K562 (cell line): ENCODE measurements at regions not wholly inside any gene's neighbourhood (a gene's known extent, or its start where the extent isn't known, plus 50 kb on each side); places are given as distances from the start of the nearest gene placed in this dataset.

Source experiments
- ATAC-seq: fragments of 200-7000 bp; cut with Tn5 transposase; 3 replicates; pipeline ENCODE4 v1.9.1; 2020; ENCODE audit warnings: moderate library complexity
- BruUV-seq: library from RNA; stranded (reverse); fragments of 400-500 nt; replicated peaks from 2 replicates; lab custom pipeline; 2021; lab: Mats Ljungman, UMichigan
- CTCF ChIA-PET: fragments of 300-600 bp; formaldehyde crosslinking; extraction: SDS; loops from one replicate; lab custom pipeline; 2021; ENCODE audit warnings: low intra/inter-chr PET ratio; lab: Yijun Ruan, JAX
- POLR2A ChIA-PET: fragments of 300-600, 350-650 bp; sonication (Branson Sonifier 250); formaldehyde crosslinking; extraction: SDS; loops from one replicate; lab custom pipeline; 2021; ENCODE audit warnings: antibody characterized with exemption, inconsistent platforms; lab: Yijun Ruan, JAX
- DNase-seq, 4 experiments: peaks; one replicate each; pipeline versions ENCODE4 v3.0.0 to v3.0.0-alpha.2; 2011 to 2018; ENCODE audit warnings: low spot score in 3 of 4, mixed read lengths in 3 of 4; ENCODE audit errors: extremely low read depth in 1 of 4
- FAIRE-seq: peaks from 2 replicates; lab custom pipeline; 2011; peaks lifted over from hg19 to GRCh38; lab: Jason Lieb, UNC
- H2AFZ ChIP-seq: 2 replicates; pipeline ENCODE4 v1.6.0; 2011; ENCODE audit warnings: low read depth, low read length, control low read depth, inconsistent platforms
- H3K27ac ChIP-seq: fragments of 200-600 bp; 3 replicates; pipeline ENCODE4 v1.8.0; 2011; ENCODE audit warnings: low read depth, mild to moderate bottlenecking, control low read depth, inconsistent platforms, low read length, moderate library complexity, mixed read lengths; ENCODE audit errors: extremely low read depth
- H3K27me3 ChIP-seq, 2 experiments: fragments of 300-600 bp in 1 of 2; 2 replicates in 1 of 2; 3 replicates in 1 of 2; pipeline versions ENCODE4 v1.6.0 to v1.8.0; 2011; ENCODE audit warnings: inconsistent platforms in 2 of 2, low read length in 2 of 2, mild to moderate bottlenecking in 1 of 2, mixed read lengths in 1 of 2, moderate library complexity in 1 of 2; ENCODE audit not compliant: control insufficient read depth in 2 of 2, insufficient read depth in 2 of 2
- H3K36me3 ChIP-seq: fragments of 300-600 bp; 3 replicates; pipeline ENCODE4 v1.8.0; 2011; ENCODE audit warnings: mild to moderate bottlenecking, low read length, inconsistent platforms; ENCODE audit not compliant: control insufficient read depth, insufficient read depth
- H3K4me1 ChIP-seq, 2 experiments: fragments of 200-600 bp in 1 of 2; replicated peaks in 1 of 2; 2 replicates in 1 of 2; 3 replicates in 1 of 2; pipeline versions ENCODE4 v1.5.1 to v1.8.0; 2011; ENCODE audit warnings: inconsistent platforms in 2 of 2, low read length in 2 of 2, mild to moderate bottlenecking in 1 of 2, mixed read lengths in 1 of 2, moderate library complexity in 1 of 2; ENCODE audit not compliant: control insufficient read depth in 2 of 2, insufficient read depth in 2 of 2
- H3K4me2 ChIP-seq: 2 replicates; pipeline ENCODE4 v1.6.1; 2011; ENCODE audit warnings: low read length, control low read depth, inconsistent platforms, mixed read lengths; ENCODE audit not compliant: insufficient read depth
- H3K4me3 ChIP-seq: fragments of 200-600 bp; sonication (generic), shearing (Covaris generic); 2 replicates; pipeline ENCODE4 v1.5.1; 2016; ENCODE audit warnings: control low read depth, inconsistent platforms
- H3K79me2 ChIP-seq: fragments of 200-600 bp; 3 replicates; pipeline ENCODE4 v1.8.0; 2011; ENCODE audit warnings: low read length, inconsistent platforms; ENCODE audit not compliant: control insufficient read depth, insufficient read depth
- H3K9ac ChIP-seq, 2 experiments: 2 replicates each; pipeline versions ENCODE4 v1.6.0 to v1.6.1; 2011; ENCODE audit warnings: low read depth in 2 of 2, low read length in 2 of 2, control low read depth in 1 of 2, inconsistent platforms in 1 of 2, mild to moderate bottlenecking in 1 of 2, mixed read lengths in 1 of 2; ENCODE audit not compliant: insufficient read depth in 1 of 2
- H3K9me1 ChIP-seq: one replicate; pipeline ENCODE4 v1.6.0; 2011; ENCODE audit warnings: inconsistent platforms, mild to moderate bottlenecking, low read length, moderate library complexity; ENCODE audit not compliant: control insufficient read depth, insufficient read depth
- H3K9me3 ChIP-seq: replicated peaks from 2 replicates; pipeline ENCODE4 v1.5.1; 2011; ENCODE audit warnings: low read depth, low read length, inconsistent platforms; ENCODE audit not compliant: control insufficient read depth, insufficient read depth
- H4K20me1 ChIP-seq: replicated peaks from 2 replicates; pipeline ENCODE4 v1.6.1; 2011; ENCODE audit warnings: low read length, inconsistent platforms, mixed read lengths; ENCODE audit not compliant: control insufficient read depth, insufficient read depth
- DLX4 ChIP-seq: fragments of 250-450 bp; sonication (Bioruptor Pico); IDR thresholded peaks from 2 replicates; pipeline ENCODE4 v1.6.1; 2021; ENCODE audit warnings: mild to moderate bottlenecking
- E2F5 ChIP-seq: sonication (generic); formaldehyde crosslinking; IDR thresholded peaks from 2 replicates; pipeline ENCODE4 v1.8.0; 2022; ENCODE audit warnings: mild to moderate bottlenecking, missing genetic modification reagents
- KDM1A ChIP-seq, 2 experiments: fragments of 450-650 bp; IDR thresholded peaks; 2 replicates each; pipeline ENCODE4 v1.6.1; 2016; ENCODE audit warnings: mild to moderate bottlenecking in 2 of 2
- KDM4B ChIP-seq, 2 experiments: fragments of 450-650 bp in 1 of 2; sonication (generic) in 1 of 2; IDR thresholded peaks; 2 replicates each; pipeline ENCODE4 v1.6.1; 2016 to 2017; ENCODE audit warnings: borderline replicate concordance in 2 of 2, antibody characterized with exemption in 1 of 2, low read depth in 1 of 2, mild to moderate bottlenecking in 1 of 2
- MCM2 ChIP-seq: fragments of 450-650 bp; IDR thresholded peaks from 2 replicates; pipeline ENCODE4 v1.6.1; 2017; ENCODE audit warnings: low read depth, mild to moderate bottlenecking
- MYC ChIP-seq, 2 experiments: fragments of 250-450 bp in 1 of 2; sonication (Bioruptor Pico) in 1 of 2; IDR thresholded peaks; 2 replicates each; pipeline versions ENCODE4 v1.5.1 to v1.6.1; 2012 to 2021; ENCODE audit warnings: low read depth in 2 of 2, borderline replicate concordance in 1 of 2, improper control_type of control experiment in 1 of 2, low read length in 1 of 2, mild to moderate bottlenecking in 1 of 2, moderate library complexity in 1 of 2
- SETDB1 ChIP-seq: IDR thresholded peaks from one replicate; pipeline ENCODE4 v1.6.1; 2012; ENCODE audit warnings: low read length, control low read depth, inconsistent platforms
- SMAD2 ChIP-seq: fragments of 150-350 bp; IDR thresholded peaks from 2 replicates; pipeline ENCODE4 v1.6.1; 2014; ENCODE audit warnings: low read depth, mild to moderate bottlenecking, low read length
- TRIM28 ChIP-seq: fragments of 450-650 bp; IDR thresholded peaks from 2 replicates; pipeline ENCODE4 v1.6.1; 2017
- ZNF124 ChIP-seq: sonication (generic); formaldehyde crosslinking; IDR thresholded peaks from 2 replicates; pipeline ENCODE4 v1.8.1; 2022; ENCODE audit warnings: missing genetic modification reagents
- WGBS: fragments of 100-300 bp; shearing (Covaris generic); methylation state at CpG from one replicate; pipeline ENCODE4 v1.1.6; 2016; ENCODE audit warnings: low coverage, mixed read lengths; ENCODE audit not compliant: insufficient coverage; ENCODE audit errors: missing lambda C conversion rate; 5-methylcytosine and 5-hydroxymethylcytosine counted together
- in situ Hi-C: fragments of 300-500 bp; cut with MboI; formaldehyde crosslinking; loops from 4 replicates; pipeline ENCODE4 v1.15.0; 2018; ENCODE audit warnings: inconsistent platforms, mixed read lengths
- intact Hi-C: fragments of 100-400 bp; cut with micrococcal nuclease; formaldehyde crosslinking; loops from 2 replicates; pipeline ENCODE4 v1.14.2; 2022
- TF ChIP-seq, protein P1 (sequence below): IDR thresholded peaks from 2 replicates; pipeline ENCODE4 v1.6.1; 2016; ENCODE audit warnings: missing genetic modification characterization, missing compliant biosample characterization
- TF ChIP-seq, protein P2 (sequence below): fragments of 250-450 bp; sonication (Bioruptor Pico); IDR thresholded peaks from 2 replicates; pipeline ENCODE4 v1.5.0; 2021; ENCODE audit warnings: mild to moderate bottlenecking, borderline replicate concordance

- POLR2A ChIA-PET: no interaction called here
- CTCF ChIA-PET: no interaction called here
- H3K9me1 ChIP-seq: no peaks in the 10 kb centered on the region
- intact Hi-C loops: no loop called here
- no peak overlapping the region for H2AFZ ChIP-seq
- no peak overlapping the region for H3K27ac ChIP-seq
- peaks cover 0 to 4% of the 10 kb centered on the region in 2 experiments; a peak in 1 of 5 replicates for H3K27me3 ChIP-seq
- FAIRE-seq: no peak
- in situ Hi-C loops: no loop called here
- no peak overlapping the region for H3K9ac ChIP-seq
- H4K20me1 ChIP-seq: no peaks in the 10 kb centered on the region
- no peak for DNase-seq
- H3K4me3 ChIP-seq: no peak overlapping the region
- H3K9me3 ChIP-seq: no peaks in the 10 kb centered on the region
- H3K4me2 ChIP-seq: no peak overlapping the region
- BruUV-seq: no TSS peak
- ATAC-seq: no peak
- H3K36me3 ChIP-seq: no peaks in the 10 kb centered on the region
- no peaks in the 10 kb centered on the region for H3K79me2 ChIP-seq
- H3K4me1 ChIP-seq: no peaks in the 10 kb centered on the region
- 10% methylated on average over 8 of the region's 8 CpGs for WGBS
- TF ChIP-seq DLX4 (CRISPR knock-in tag) (no peak), SMAD2 (no peak), TRIM28 (no peak), KDM1A (IDR thresholded peaks at IDR 0.05) (no peak), MYC (IDR thresholded peaks at IDR 0.05; ENCODE audit: low read depth, low read length) (no peak), MYC (CRISPR knock-in tag; IDR thresholded peaks at IDR 0.05; ENCODE audit: borderline replicate concordance, low read depth) (no peak), MCM2 (no peak), KDM4B (IDR thresholded peaks at IDR 0.05; ENCODE audit: borderline replicate concordance in 2 of 2, low read depth in 1 of 2) (no peak), ZNF124 (no peak), E2F5 (CRISPR knock-in tag) (no peak), SETDB1 (no peak)
- TF ChIP-seq, protein P1, sequence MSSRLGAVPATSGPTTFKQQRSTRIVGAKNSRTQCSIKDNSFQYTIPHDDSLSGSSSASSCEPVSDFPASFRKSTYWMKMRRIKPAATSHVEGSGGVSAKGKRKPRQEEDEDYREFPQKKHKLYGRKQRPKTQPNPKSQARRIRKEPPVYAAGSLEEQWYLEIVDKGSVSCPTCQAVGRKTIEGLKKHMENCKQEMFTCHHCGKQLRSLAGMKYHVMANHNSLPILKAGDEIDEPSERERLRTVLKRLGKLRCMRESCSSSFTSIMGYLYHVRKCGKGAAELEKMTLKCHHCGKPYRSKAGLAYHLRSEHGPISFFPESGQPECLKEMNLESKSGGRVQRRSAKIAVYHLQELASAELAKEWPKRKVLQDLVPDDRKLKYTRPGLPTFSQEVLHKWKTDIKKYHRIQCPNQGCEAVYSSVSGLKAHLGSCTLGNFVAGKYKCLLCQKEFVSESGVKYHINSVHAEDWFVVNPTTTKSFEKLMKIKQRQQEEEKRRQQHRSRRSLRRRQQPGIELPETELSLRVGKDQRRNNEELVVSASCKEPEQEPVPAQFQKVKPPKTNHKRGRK: no peak
- TF ChIP-seq, protein P2, sequence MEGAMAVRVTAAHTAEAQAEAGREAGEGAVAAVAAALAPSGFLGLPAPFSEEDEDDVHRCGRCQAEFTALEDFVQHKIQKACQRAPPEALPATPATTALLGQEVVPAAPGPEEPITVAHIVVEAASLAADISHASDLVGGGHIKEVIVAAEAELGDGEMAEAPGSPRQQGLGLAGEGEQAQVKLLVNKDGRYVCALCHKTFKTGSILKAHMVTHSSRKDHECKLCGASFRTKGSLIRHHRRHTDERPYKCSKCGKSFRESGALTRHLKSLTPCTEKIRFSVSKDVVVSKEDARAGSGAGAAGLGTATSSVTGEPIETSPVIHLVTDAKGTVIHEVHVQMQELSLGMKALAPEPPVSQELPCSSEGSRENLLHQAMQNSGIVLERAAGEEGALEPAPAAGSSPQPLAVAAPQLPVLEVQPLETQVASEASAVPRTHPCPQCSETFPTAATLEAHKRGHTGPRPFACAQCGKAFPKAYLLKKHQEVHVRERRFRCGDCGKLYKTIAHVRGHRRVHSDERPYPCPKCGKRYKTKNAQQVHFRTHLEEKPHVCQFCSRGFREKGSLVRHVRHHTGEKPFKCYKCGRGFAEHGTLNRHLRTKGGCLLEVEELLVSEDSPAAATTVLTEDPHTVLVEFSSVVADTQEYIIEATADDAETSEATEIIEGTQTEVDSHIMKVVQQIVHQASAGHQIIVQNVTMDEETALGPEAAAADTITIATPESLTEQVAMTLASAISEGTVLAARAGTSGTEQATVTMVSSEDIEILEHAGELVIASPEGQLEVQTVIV (CRISPR knock-in tag): no peak
Measured at GRCh38 chr5:175168882-175169507, 275.0 kb downstream of the DRD1 start.
